ENCODE measurements at regions not wholly inside any gene's neighbourhood (a gene's known extent, or its start where the extent isn't known, plus 50 kb on each side); places are given as distances from the start of the nearest gene placed in this dataset.

DNA sequence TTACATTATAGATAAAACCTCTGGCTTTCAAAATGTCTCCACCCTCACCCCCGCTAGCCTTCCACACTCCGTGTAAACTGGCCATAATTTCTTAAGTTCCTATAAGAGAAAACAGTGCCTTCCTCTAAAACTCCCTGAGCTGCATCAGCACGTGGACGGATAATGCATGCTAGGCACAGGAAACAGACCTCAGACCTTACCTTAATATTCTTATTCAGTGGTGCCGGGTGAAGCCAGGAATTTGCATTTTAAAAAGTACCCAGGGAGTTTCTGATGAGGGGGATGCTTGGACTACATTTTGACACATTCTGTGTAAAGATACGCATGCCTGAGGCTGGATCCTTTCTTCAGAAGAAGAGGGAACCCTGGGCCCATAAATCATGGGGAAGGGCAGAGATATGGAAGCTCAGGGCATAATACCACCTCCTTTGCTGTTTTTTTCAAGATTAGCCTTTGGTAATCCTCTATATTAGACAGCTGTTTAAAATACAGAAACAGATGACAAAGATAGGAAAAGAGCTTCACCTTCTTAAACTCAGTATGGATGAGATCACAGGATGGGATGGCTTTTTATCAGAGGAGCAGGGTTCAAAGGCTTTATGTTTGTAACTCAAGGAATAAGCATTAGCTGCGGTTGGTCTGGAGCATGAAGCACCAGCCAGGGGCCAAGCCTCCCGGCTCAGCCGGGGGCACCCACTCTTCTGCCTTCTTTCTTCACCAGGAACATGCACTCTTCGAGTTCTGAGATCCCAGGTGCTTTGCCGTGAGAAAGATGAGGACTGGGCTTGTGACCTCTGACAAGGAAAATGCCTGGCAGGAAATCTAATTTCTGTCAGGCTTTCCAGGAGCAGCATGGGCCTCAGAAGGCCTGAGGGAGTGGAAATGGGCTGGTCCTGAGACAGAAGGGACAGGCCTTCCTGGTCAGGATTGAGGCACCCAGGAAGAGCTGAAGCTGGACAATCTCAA, 218.1 kb upstream of the SOX4 start:
- DNase-seq (ENCODE audit: low spot score in 2 of 2) (no peak), FAIRE-seq (no peak)

DNA sequence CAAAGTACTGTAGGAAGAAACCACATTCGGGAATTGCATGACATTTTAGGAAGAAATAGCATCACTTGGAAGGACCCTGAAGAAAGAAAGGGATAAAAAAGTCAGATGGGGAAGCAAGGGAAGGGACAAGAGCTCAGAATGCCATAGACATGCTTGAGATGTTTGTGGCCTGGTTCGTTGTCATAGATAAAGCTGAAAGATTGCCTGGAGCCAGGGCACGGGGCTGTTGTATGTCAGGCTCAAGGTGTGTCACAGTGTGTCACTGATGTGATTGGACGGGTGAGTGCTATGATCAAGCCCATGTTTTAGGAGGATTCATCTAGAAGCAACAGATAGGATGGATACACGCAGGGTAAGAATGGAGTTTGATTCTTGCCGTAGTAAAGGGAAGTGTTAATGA, 216.2 kb upstream of the SOX4 start:
- DNase-seq (ENCODE audit: low spot score in 2 of 2) (no peak), FAIRE-seq (no peak)

DNA sequence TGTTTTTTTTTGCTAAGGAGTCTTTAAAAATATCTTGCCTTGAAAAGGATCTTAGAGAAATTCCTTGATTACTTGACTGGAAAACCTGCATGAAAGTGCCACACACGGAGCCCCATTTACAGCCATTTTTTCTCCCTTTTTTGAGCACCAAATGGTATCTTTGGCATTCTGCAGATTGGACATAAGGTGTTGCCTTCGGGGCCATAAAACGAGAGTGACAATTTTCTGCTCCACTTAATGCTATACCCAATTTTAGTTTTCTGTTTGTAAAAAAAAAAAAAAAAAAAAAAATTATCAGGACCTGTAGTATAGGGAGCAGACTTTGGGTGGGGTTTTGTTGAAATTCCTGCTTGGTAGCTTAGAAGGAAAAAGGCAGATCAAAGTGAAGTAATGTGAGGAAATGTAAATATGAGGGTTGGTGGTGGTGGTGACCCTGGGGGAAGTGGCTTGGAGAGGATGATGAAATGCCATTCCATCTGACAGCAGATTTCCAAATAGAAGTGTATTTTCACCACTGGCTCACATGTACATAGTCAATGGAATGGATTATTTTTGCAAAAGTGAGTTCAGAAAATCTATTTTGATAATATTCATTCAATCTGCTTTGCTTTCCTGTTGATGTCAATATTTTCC, 212.1 kb upstream of the SOX4 start:
- no peak for FAIRE-seq
- DNase-seq (ENCODE audit: low spot score in 2 of 2) = no peak

DNA sequence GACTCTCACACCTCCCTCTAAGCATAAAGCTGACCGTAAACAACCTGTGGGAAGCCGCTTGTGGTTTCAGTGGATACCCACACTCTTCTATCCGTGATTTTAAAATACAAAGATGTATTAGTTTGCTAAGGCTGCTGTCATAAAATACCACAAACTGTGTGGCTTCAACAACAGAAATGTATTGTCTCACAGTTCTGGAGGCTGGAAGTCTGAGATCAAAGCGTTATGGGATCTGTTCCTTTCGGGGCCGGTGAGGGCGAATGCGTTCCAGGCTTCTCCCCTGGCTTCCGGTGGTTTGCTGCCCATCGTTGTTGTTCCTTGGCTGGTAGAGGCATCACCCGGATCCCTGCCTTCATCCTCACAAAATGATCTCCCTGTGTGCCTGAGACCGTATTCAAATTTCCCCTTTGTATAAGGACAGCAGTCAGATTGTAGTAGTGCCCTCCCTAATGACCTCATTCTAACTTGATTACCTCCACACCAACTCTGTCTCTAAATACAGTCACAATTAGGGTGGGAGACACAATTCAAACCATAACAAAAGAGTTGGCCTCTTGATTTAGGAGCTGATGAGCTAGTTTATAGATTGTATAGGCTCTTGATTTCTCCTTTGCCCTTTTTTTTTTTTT, 210.6 kb upstream of the SOX4 start:
- DNase-seq (ENCODE audit: low spot score in 2 of 2) (no peak), FAIRE-seq (no peak)

DNA sequence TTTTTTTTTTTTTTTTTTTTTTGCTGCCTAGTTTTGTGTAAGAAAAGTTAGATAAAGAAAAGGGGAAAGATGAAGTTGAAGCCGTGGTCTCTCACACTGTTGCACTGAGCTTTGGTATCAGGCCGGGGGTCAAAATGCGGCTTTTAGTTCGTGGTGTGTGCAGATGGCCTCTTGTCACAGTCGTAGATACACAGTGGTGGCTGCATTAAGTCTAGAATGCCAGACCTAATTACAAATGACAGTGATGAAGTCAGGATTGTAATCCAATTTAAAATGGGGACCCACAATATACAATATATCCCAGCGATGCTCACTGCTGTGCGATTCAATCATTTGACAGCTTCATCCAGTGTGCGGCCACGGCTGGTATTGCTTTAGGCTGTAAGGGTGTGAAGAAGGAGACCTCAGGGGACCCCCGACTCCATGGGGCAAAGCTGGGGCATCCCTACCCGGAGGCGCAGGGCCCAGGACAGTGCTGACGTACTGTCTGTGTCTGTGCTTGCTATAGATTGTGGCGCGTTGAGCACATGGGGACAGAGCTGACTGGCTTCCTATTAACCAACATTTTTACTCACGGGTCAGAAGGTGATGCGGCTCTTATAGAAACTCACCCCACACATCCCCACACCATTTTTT, 210.0 kb upstream of the SOX4 start:
- DNase-seq (ENCODE audit: low spot score in 2 of 2) = no peak
- FAIRE-seq = no peak

DNA sequence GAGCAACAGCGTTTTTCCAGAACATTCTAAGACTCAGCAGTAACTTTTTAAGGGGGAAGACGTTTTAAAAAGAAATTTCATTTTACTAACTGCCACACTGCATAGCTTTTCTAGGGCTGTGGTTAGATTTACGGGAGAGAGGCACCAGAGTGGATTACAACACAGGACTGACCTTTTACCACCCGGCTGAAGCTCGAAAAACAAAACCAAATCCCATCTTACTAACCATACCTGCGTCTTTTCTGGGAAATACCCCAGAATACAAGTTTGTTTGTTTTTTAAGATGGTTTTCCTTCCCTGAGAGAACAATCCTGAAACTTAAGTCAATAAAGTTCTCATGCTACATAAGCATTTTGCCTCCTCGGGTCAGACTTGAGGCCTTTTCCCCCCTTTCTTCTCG, 209.3 kb upstream of the SOX4 start:
- DNase-seq (ENCODE audit: low spot score in 2 of 2) (no peak), FAIRE-seq (no peak)

DNA sequence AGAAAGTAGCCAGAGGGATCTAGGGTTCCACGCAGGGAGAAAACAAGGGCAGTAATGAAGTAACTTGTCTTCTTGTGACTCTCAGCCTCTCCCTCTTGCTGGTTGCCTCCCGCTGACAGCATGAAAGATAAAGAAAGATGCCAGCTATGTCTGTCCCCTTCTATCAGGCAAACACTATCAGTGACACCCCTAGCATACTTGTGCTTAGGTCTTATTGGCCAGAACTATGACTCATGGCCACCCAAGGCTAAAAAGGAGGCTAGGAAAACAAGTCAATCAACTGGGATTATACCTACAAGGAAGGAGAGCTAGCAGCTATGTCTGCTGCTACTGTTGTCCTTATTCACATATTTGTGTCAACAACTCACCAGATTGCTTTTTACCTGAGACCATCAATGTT, 206.8 kb upstream of the SOX4 start:
- FAIRE-seq = no peak
- DNase-seq (ENCODE audit: low spot score in 2 of 2) = no peak

DNA sequence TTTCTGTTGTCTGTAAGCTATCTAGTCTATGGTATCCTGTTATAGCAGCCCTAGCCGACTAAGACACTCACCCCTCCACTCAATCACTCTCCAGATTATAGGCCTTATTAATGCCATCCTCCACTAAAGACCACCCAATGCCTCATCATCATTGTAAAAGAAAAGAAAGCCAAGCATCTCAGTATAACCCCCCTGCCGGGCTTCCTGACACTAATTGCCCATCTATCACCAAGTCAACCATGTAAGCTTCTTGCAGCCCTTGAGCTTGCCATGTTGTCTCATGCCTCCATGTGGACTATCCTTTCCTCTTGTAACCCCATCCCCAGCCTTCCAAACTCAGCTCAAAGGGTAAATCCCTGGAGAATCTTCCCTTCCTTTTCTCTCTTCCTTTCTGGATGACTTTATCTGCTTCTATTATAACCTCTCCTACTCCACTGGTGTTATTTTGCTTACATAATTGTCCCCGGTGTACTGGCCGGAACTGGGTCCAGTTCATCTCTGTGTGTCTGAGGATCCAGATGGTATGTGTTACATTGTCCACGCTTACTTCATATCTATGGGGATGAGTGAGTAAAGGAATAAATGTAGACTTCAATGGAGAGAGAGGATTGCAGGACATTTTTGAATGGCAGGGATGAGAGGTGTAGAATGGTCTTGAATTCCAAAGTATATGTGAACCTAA, 202.9 kb upstream of the SOX4 start:
- no peak for DNase-seq (ENCODE audit: low spot score in 2 of 2)
- FAIRE-seq = no peak

DNA sequence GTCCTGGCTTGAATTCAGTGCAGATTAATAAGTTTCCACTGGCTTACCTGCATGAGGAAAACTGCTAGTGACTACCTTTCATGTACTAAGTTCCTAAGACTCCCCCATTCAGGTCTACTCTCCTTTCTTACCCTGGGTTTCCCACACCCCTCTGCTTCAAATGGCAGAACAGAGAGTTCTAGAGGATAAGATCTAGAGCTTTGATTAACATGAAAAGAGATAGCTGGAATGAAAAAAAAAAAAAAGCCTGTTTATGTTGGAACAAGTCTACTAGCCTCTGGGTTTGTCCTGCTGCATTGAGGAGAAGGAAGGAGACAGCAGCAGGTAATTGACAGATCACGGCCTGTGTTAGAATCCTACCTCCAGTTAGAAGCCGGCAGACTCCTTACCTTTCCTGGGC, 201.4 kb upstream of the SOX4 start:
- FAIRE-seq (no peak), DNase-seq (ENCODE audit: low spot score in 2 of 2) (no peak)

DNA sequence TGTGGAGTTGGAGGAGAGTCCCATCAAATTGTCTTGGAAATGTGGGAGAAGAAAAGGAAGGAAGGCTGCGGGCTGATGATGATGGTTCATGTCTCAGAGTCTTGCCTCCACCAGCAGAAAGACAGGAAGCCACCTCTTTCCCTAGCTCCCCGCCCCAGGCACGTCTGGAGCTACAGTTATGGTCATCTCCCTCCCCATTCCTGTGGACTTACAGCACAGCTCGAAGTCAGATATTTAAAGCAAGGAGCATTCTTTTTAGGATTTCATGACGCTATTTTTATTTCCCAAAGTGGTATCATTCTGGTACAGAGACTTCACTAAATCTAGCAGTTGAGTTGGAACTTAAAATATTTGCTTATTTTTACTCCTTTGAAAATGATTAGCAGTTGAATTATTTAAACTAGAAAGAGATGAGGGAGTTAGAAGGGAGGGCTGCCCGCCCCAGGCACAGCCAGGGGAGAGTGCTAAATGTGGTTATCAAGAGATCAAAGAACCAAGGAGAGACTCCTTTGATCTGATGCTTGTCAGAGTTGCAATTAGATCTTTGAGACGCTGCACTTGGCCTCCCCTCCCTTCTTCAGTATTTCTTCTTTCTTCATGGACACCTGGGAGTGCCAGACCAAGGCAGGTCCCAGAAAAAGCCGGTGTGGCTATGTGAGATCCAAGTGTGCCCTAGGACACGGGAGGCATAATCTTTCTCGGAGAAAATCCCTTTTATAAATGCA, 199.9 kb upstream of the SOX4 start:
- no peak for FAIRE-seq
- DNase-seq (ENCODE audit: low spot score in 2 of 2) = no peak

DNA sequence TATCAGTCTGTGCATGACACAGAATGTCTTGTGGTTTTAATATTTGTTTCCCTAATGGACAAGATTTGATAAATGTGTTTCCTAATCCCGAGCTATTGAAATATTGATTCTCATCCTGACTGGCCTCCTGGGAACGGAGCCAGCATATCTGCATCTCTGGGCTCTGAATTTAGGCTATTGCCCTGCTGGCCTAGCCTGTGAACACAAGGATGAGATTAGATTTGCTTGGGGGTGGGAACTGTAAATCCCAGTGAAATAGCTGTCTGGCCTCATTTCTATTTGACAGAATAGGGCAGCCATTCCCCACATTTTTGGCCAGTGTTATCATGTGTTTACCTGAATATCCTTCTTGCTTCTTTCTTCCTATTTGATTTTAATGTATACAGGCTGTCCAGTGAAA, 198.4 kb upstream of the SOX4 start:
- DNase-seq (ENCODE audit: low spot score in 2 of 2) (no peak), FAIRE-seq (no peak)

DNA sequence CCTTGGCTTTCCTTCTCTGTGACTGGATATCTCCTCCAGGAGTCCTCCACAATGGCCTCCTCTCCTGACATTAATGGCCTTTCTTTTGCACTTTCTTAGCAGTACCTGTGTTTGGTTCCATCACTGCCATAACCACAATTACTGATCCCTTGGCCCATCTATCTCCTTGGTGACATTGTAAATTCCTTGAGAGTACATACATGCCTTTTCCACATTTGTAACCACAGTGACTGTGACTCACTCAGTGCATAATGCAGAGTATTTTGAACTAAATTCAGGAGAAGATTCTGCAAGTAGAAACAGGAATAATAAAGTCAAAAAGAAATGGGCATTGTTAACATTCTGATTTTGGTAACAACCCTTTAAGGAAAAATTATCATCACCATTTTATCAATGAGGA, 197.2 kb upstream of the SOX4 start:
- DNase-seq (ENCODE audit: low spot score in 2 of 2) (no peak), FAIRE-seq (no peak)

DNA sequence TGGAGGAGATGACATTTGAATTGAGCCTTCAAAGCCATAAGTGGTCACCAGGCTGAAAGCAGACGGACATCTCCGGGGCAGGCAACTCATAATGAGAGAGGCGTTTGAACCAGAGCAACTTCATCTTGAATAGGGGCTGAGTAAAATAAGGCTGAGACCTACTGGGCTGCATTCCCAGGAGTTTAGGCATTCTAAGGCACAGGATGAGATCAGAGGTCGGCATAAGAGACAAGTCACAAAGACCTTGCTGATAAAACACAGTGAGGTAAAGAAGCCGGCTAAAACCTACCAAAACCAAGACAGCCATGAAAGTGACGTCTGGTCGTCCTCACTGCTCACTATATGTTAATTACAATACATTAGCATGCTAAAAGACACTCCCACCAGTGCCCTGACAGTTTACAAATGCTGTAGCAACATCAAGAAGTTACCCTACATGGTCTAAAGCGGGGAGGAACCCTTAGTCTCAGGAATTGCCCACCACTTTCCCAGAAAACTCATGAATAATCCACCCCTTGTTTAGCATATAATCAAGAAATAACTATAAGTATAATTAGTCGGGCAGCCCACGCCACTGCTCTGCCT, 194.7 kb upstream of the SOX4 start:
- DNase-seq (ENCODE audit: low spot score in 2 of 2) = no peak
- FAIRE-seq = no peak

DNA sequence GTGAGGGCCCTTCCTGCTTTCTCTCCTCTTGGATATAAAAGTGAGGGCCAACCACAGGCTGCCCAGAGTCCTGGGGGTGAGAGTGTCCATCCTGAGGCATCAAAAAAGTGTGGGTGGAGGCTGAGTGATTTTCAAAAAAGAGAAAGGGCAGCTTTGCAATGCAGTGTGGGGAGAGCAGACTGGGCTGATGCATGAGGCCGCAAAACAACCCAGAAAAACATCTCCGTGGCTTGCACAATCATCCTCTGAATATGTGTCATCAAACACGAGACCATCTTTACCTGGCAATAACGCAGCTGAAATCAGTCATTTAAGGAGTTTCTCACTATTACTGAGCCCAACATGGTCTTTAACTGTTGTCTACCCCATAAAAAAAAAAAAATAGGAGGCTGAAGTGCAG, 191.2 kb upstream of the SOX4 start:
- FAIRE-seq (no peak), DNase-seq (ENCODE audit: low spot score in 2 of 2) (no peak)

DNA sequence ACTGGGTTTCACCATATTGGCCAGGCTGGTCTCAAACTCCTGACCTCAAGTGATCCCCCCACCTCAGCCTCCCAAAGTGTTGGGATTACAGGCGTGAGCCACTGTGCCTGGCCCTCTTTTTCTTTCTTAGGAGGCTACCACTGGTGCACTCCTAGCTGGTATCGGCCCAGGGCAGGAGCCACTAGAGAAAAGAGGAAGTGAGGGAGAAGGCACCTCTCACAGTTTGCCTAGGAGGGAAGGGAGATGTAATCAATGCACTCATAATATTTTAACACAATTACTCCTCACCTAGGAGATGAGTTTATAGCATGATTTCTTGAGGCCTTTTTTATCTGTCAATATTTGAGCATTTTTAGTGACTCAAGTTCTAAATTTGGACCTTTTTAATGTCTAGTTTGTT, 189.0 kb upstream of the SOX4 start:
- no peak for DNase-seq (ENCODE audit: low spot score in 2 of 2)
- FAIRE-seq = no peak

DNA sequence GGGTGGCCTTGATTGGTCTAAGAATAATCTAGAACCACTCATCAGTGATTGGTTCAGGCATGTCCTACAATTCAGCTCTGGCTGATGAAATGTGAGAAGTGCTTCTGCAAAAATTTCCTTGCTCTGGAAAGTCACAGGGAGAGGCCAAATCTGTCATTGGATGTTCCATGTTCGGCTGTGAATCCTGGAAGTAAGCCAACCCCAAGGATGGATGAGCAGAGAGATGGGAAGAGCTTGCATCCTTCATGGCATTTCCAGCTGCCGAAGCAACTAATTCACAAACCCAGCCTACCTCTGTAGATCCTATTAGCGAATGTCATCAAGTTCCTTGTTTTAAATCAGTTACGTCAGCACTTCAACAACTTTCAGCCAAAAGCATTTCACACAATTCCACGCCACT, 187.2 kb upstream of the SOX4 start:
- DNase-seq (ENCODE audit: low spot score in 2 of 2) (no peak), FAIRE-seq (no peak)

DNA sequence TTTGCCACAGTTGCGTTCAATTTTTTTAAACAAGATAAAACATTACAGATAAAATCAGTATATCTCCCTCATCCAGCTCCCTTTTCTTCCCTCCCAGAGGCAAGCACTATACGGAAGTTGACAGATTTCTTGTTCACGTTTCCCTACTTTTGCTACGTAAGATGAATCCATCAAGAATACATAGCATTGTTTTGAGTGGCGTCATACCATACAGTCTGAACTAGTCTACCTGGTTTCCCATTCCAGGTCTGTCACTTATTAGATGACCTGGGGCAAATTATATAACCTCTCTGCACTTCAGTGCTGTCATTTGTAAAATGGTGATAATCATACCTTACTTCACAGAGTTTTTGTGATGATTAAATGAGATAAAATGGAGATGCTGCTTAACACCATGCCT, 184.3 kb upstream of the SOX4 start:
- DNase-seq (ENCODE audit: low spot score in 2 of 2) (no peak), FAIRE-seq (no peak)

DNA sequence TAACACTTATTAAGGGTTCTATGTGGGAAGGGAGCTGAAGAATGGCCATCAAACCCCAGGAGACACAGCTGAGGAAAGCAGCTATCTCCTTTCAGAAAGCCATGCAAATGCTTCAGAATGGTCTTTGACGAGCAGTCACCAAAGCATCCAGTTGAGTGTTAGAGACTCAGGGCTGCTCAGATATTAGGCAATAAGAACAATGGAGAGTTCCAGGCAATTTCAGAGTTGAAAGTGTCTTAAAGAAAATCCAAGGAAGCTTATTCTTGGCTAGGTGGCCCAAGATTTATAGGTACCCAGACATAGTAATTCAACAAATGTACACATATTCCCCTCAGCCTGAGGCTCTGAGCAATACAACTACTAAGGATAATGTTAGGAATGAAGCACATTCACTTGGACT, 180.1 kb upstream of the SOX4 start:
- no peak for DNase-seq (ENCODE audit: low spot score in 2 of 2)

DNA sequence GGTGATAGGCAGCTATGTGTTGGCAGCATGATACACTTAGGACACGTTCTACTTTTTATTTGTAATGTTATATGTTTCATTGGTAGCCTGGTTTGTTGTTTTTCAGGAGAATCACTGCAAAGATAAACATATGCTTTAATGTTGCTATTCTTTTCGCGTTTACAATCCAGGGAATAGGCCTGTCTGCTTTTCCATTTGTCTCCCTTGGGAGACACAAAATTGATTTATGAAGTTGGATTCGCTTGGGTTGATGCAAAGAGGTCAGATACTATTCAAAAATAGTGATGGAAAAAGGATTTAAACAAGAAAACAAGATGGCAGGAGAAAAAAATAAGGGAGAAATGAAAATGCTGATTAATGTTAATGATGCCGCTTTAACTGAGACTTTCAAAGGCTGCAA, 179.5 kb upstream of the SOX4 start:
- FAIRE-seq = no peak

More for the DNA sequence above, 180.1 kb upstream of the SOX4 start:
- FAIRE-seq = no peak

More for the DNA sequence above, 179.5 kb upstream of the SOX4 start:
- no peak for DNase-seq (ENCODE audit: low spot score in 2 of 2)
